ENCODE measurements at regions not wholly inside any gene's neighbourhood (a gene's known extent, or its start where the extent isn't known, plus 50 kb on each side); places are given as distances from the start of the nearest gene placed in this dataset.

- DNase-seq: no peak
- Histone ChIP-seq H4K20me1 (ENCODE audit: insufficient read depth) (no peaks in the 10 kb centered on the region), H3K27ac (no peak overlapping the region), H3K4me1 (replicated peaks; ENCODE audit: insufficient read depth) (no peaks in the 10 kb centered on the region), H3K27me3 (ENCODE audit: insufficient read depth, low read depth) (peaks cover 31% of the 10 kb centered on the region), H3K9me3 (ENCODE audit: insufficient read depth, low read depth) (no peaks in the 10 kb centered on the region), H2AFZ (no peak overlapping the region), H3K79me2 (ENCODE audit: low read depth) (no peaks in the 10 kb centered on the region), H3K36me3 (ENCODE audit: low read depth) (no peaks in the 10 kb centered on the region), H3K9me2 (ENCODE audit: insufficient read depth) (no peaks in the 10 kb centered on the region), H3F3A (ENCODE audit: insufficient read depth, low read depth) (no peaks in the 10 kb centered on the region), H3K4me3 (no peak overlapping the region), H3K4me2 (no peak overlapping the region)
- TF ChIP-seq CTCF (conservative IDR thresholded peaks at IDR 0.05): no peak
- TF ChIP-seq EZH2 (IDR thresholded peaks at IDR 0.05; ENCODE audit: low read depth): no peak
- no TSS peak for BruUV-seq (replicated peaks)
- ChIA-PET CTCF (no interaction called here), POLR2A (ENCODE audit: unreplicated experiment) (no interaction called here)
- intact Hi-C loops (cut with micrococcal nuclease; ENCODE audit: unreplicated experiment): no loop called here
These were observed 349.1 kb upstream of the PODXL start for GRCh38 chr7:131905471-131905973.

- Histone ChIP-seq H3K9me3 (ENCODE audit: insufficient read depth, low read depth) (no peaks in the 10 kb centered on the region), H4K20me1 (ENCODE audit: insufficient read depth) (no peaks in the 10 kb centered on the region), H3K4me2 (no peak overlapping the region), H3K27ac (no peak overlapping the region), H3K4me1 (replicated peaks; ENCODE audit: insufficient read depth) (no peaks in the 10 kb centered on the region), H3K9me2 (ENCODE audit: insufficient read depth) (no peaks in the 10 kb centered on the region), H3F3A (ENCODE audit: insufficient read depth, low read depth) (no peaks in the 10 kb centered on the region), H3K27me3 (ENCODE audit: insufficient read depth, low read depth) (peaks cover 29% of the 10 kb centered on the region), H3K36me3 (ENCODE audit: low read depth) (no peaks in the 10 kb centered on the region), H3K4me3 (no peak overlapping the region), H2AFZ (no peak overlapping the region), H3K79me2 (ENCODE audit: low read depth) (no peaks in the 10 kb centered on the region)
- BruUV-seq (replicated peaks): no TSS peak
- TF ChIP-seq CTCF (conservative IDR thresholded peaks at IDR 0.05): no peak
- no peak for TF ChIP-seq EZH2 (IDR thresholded peaks at IDR 0.05; ENCODE audit: low read depth)
- CTCF ChIA-PET: no interaction called here
- POLR2A ChIA-PET (ENCODE audit: unreplicated experiment): no interaction called here
- DNase-seq: no peak
- intact Hi-C loops (cut with micrococcal nuclease; ENCODE audit: unreplicated experiment): no loop called here
These were observed 348.4 kb upstream of the PODXL start for GRCh38 chr7:131904760-131905327.

- Histone ChIP-seq H3K36me3 (ENCODE audit: low read depth) (no peaks in the 10 kb centered on the region), H3F3A (ENCODE audit: insufficient read depth, low read depth) (no peaks in the 10 kb centered on the region), H3K27ac (no peak overlapping the region), H3K4me3 (no peak overlapping the region), H3K9me3 (ENCODE audit: insufficient read depth, low read depth) (no peaks in the 10 kb centered on the region), H3K27me3 (ENCODE audit: insufficient read depth, low read depth) (peaks cover 34% of the 10 kb centered on the region; the same call in 1 of the 2 replicates), H3K4me1 (replicated peaks; ENCODE audit: insufficient read depth) (no peaks in the 10 kb centered on the region), H3K79me2 (ENCODE audit: low read depth) (no peaks in the 10 kb centered on the region), H2AFZ (no peak overlapping the region), H4K20me1 (ENCODE audit: insufficient read depth) (no peaks in the 10 kb centered on the region), H3K4me2 (no peak overlapping the region), H3K9me2 (ENCODE audit: insufficient read depth) (no peaks in the 10 kb centered on the region)
- no peak for TF ChIP-seq CTCF (conservative IDR thresholded peaks at IDR 0.05)
- TF ChIP-seq EZH2 (IDR thresholded peaks at IDR 0.05; ENCODE audit: low read depth): no peak
- ChIA-PET CTCF (no interaction called here), POLR2A (ENCODE audit: unreplicated experiment) (no interaction called here)
- no peak for DNase-seq
- intact Hi-C loops (cut with micrococcal nuclease; ENCODE audit: unreplicated experiment): no loop called here
- BruUV-seq (replicated peaks): no TSS peak
These were observed 346.9 kb upstream of the PODXL start for GRCh38 chr7:131903315-131903714.
